ENCODE measurements at regions not wholly inside any gene's neighbourhood (a gene's known extent, or its start where the extent isn't known, plus 50 kb on each side); places are given as distances from the start of the nearest gene placed in this dataset.

GRCh38 chr11:92657226-92657625, 312.2 kb upstream of the MTNR1B start:
- H3K79me2 ChIP-seq (ENCODE audit: insufficient read depth, low read length) = no peaks in the 10 kb centered on the region
- no TSS peak for BruUV-seq (replicated peaks)
- 0% methylated on average over 2 of the region's 2 CpGs for WGBS (ENCODE audit: low lambda C conversion rate)
- H3K27me3 ChIP-seq (ENCODE audit: control insufficient read depth in 1 of 2, insufficient read depth in 2 of 2, low read length in 2 of 2) = no peaks in the 10 kb centered on the region
- no peaks in the 10 kb centered on the region for H4K20me1 ChIP-seq (ENCODE audit: insufficient read depth, low read length)
- FAIRE-seq (no peak), DNase-seq (ENCODE audit: low spot score) (no peak), ATAC-seq (no peak)
- ChIA-PET CTCF (ENCODE audit: low intra/inter-chr PET ratio, low total read pairs) (no interaction called here), POLR2A (no interaction called here)
- H3K9me3 ChIP-seq (ENCODE audit: low read length) = no peaks in the 10 kb centered on the region
- no peak for TF ChIP-seq CCAR2 (optimal IDR thresholded peaks at IDR 0.05; ENCODE audit: low read depth, low read length)
- TF ChIP-seq HBP1 (CRISPR knock-in tag; IDR thresholded peaks at IDR 0.05; ENCODE audit: low read depth) = no peak
- no peak for TF ChIP-seq PAF1 (CRISPR knock-in tag; IDR thresholded peaks at IDR 0.05)
- no peak for TF ChIP-seq GRHL1 (CRISPR knock-in tag; conservative IDR thresholded peaks at IDR 0.05)
- no peak for TF ChIP-seq DNMT1 (CRISPR knock-in tag; IDR thresholded peaks at IDR 0.05)
- no peak for TF ChIP-seq REST (IDR thresholded peaks at IDR 0.05; ENCODE audit: borderline replicate concordance in 1 of 2, low read depth in 1 of 2, low read length in 2 of 2)
- no peaks in the 10 kb centered on the region for H3K4me1 ChIP-seq (ENCODE audit: insufficient read depth, low read length)
- H3K36me3 ChIP-seq (replicated peaks in 1 of 2; ENCODE audit: control insufficient read depth in 1 of 2, insufficient read depth in 2 of 2, low read length in 2 of 2) = no peaks in the 10 kb centered on the region
- intact Hi-C loops (cut with micrococcal nuclease; ENCODE audit: unreplicated experiment) (no loop called here), in situ Hi-C loops (cut with HindIII; ENCODE audit: extremely low pct_ligation_motif_present, low pct_unique_long_range_greater_than_20kb) (no loop called here)
- no peak overlapping the region for H3K4me2 ChIP-seq (ENCODE audit: low read depth, low read length)
- H3K4me3 ChIP-seq (replicated peaks in 1 of 3; ENCODE audit: insufficient read depth in 1 of 3, low read depth in 2 of 3, low read length in 3 of 3) = no peak overlapping the region
- H3K27ac ChIP-seq (ENCODE audit: extremely low read length, insufficient read depth, low read length) = no peak overlapping the region
- no peak overlapping the region for H2AFZ ChIP-seq (ENCODE audit: low read length)
- no peak overlapping the region for H3K9ac ChIP-seq (ENCODE audit: insufficient read depth, low read depth, low read length)
